ENCODE measurements at regions not wholly inside any gene's neighbourhood (a gene's known extent, or its start where the extent isn't known, plus 50 kb on each side); places are given as distances from the start of the nearest gene placed in this dataset.

DNA sequence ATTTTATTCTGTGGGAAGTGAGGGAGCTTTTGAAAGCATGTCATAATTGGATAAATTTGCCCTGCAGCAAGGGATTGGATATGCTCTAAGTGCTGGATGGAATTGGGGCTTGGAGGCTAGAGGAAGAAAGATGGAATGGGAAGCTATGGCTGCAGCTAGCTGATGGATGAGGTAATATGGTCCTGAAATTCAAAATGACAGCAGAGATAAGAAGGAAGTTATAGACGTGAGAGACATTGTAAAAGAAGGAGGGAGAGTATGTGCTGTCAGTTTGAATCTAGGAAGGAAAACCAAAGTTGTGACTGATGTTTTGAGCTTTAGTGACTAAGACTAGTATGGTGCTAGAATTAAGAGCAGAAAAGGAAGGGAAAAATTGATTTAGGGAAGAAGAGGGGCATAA is 299.9 kb upstream of the SPAG17 start:
- TF ChIP-seq, protein P1, sequence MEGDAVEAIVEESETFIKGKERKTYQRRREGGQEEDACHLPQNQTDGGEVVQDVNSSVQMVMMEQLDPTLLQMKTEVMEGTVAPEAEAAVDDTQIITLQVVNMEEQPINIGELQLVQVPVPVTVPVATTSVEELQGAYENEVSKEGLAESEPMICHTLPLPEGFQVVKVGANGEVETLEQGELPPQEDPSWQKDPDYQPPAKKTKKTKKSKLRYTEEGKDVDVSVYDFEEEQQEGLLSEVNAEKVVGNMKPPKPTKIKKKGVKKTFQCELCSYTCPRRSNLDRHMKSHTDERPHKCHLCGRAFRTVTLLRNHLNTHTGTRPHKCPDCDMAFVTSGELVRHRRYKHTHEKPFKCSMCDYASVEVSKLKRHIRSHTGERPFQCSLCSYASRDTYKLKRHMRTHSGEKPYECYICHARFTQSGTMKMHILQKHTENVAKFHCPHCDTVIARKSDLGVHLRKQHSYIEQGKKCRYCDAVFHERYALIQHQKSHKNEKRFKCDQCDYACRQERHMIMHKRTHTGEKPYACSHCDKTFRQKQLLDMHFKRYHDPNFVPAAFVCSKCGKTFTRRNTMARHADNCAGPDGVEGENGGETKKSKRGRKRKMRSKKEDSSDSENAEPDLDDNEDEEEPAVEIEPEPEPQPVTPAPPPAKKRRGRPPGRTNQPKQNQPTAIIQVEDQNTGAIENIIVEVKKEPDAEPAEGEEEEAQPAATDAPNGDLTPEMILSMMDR (IDR thresholded peaks at IDR 0.05), result no peak
- TF ChIP-seq POLR2A (IDR thresholded peaks at IDR 0.05), result no peak
